Thoracic aorta (tissue), 2 donors: ENCODE measurements at regions not wholly inside any gene's neighbourhood (a gene's known extent, or its start where the extent isn't known, plus 50 kb on each side); places are given as distances from the start of the nearest gene placed in this dataset.
"Not testable (repeated sequence)": the region's sequence is repeated elsewhere in the genome, so short reads cannot be mapped to it uniquely, and the experiment has no call there.

Experiments
- ATAC-seq: fragments of 150-250 bp; one replicate; pipeline ENCODE4 v1.8.0; 2017; ENCODE audit warnings: low read depth; ENCODE audit not compliant: insufficient number of reproducible peaks, low FRiP score
- DNase-seq: peaks from one replicate; pipeline ENCODE4 v3.0.0-alpha.2; 2020; ENCODE audit warnings: low spot score
- H3K27ac ChIP-seq, 2 donors: fragments of 200-600 bp; sonication (generic); 1 replicate in 1 of 2; 2 replicates in 1 of 2; pipeline ENCODE4 v1.5.1; 2016; ENCODE audit warnings: mild to moderate bottlenecking in 2 of 2, moderate library complexity in 2 of 2
- H3K27me3 ChIP-seq: fragments of 200-600 bp; sonication (generic); replicated peaks from 2 replicates; pipeline ENCODE4 v1.6.0; 2016; ENCODE audit warnings: mild to moderate bottlenecking; ENCODE audit not compliant: insufficient read depth
- H3K36me3 ChIP-seq: fragments of 200-600 bp; sonication (generic); one replicate; pipeline ENCODE4 v1.5.1; 2016
- H3K4me1 ChIP-seq, 2 donors: fragments of 200-600 bp; sonication (generic); 1 replicate in 1 of 2; 2 replicates in 1 of 2; pipeline versions ENCODE4 v1.5.1 to v1.6.0; 2016; ENCODE audit warnings: low read depth in 2 of 2, mild to moderate bottlenecking in 1 of 2; ENCODE audit not compliant: control insufficient read depth in 1 of 2
- H3K4me3 ChIP-seq: fragments of 200-600 bp; sonication (generic); 2 replicates; pipeline ENCODE4 v1.5.1; 2016; ENCODE audit warnings: mild to moderate bottlenecking
- H3K9me3 ChIP-seq: fragments of 200-600 bp; sonication (generic); 2 replicates; pipeline ENCODE4 v1.5.1; 2016
- TF ChIP-seq, protein P1 (sequence below): fragments of 200-600 bp; sonication (generic); IDR thresholded peaks from one replicate; pipeline ENCODE4 v1.5.1; 2019; ENCODE audit warnings: antibody characterized with exemption

DNA sequence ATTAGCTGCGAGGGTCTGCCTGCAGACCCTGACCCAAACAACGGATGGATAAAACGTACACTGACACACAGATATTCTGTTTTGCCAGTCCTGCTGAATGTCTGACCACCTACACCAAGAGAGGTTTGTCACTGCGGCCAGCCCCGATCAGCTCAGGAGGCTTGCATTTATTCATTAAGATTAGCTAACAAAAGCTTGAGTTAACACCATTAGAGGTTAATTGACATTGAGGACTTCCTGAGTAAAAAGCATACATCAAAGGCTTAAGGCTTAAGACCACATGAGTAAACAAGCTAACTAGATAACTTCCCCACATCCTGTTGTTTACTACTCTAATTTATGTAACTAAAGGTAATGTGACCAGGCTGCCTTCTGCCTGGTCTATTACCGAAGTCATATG, 198.1 kb upstream of the TRPC7 start:
- Histone ChIP-seq H3K4me1 (no peaks in the 10 kb centered on the region), H3K27me3 (no peaks in the 10 kb centered on the region), H3K9me3 (no peaks in the 10 kb centered on the region), H3K27ac (no peak overlapping the region), H3K4me3 (no peak overlapping the region), H3K36me3 (no peaks in the 10 kb centered on the region)
- TF ChIP-seq, protein P1, sequence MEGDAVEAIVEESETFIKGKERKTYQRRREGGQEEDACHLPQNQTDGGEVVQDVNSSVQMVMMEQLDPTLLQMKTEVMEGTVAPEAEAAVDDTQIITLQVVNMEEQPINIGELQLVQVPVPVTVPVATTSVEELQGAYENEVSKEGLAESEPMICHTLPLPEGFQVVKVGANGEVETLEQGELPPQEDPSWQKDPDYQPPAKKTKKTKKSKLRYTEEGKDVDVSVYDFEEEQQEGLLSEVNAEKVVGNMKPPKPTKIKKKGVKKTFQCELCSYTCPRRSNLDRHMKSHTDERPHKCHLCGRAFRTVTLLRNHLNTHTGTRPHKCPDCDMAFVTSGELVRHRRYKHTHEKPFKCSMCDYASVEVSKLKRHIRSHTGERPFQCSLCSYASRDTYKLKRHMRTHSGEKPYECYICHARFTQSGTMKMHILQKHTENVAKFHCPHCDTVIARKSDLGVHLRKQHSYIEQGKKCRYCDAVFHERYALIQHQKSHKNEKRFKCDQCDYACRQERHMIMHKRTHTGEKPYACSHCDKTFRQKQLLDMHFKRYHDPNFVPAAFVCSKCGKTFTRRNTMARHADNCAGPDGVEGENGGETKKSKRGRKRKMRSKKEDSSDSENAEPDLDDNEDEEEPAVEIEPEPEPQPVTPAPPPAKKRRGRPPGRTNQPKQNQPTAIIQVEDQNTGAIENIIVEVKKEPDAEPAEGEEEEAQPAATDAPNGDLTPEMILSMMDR, result no peak
- no peak for ATAC-seq
- no peak for DNase-seq

DNA sequence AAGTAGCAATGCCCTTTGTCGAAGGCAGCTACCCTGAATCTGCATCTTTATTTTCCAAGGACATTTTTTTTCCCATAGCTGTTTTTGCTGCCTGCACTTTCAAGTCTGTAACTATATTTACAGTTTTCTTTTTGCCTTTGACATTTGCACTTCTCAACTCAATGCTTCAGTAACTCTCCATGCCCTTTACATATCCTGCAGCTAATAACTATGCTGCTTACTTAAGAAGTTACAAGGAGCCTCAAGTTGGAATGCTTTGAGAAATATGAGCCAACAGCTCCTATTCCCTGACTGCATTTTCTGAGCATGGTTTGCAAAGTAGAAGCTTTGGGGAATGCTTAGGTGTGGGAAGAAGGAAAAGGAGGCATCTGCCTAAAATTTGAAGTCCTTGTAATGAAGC, 194.8 kb upstream of the TRPC7 start:
- Histone ChIP-seq H3K36me3 (no peaks in the 10 kb centered on the region), H3K27ac (no peak overlapping the region), H3K4me1 (no peaks in the 10 kb centered on the region), H3K27me3 (no peaks in the 10 kb centered on the region), H3K4me3 (no peak overlapping the region), H3K9me3 (no peaks in the 10 kb centered on the region)
- no peak for DNase-seq
- TF ChIP-seq, protein P1, result no peak
- ATAC-seq, result no peak

DNA sequence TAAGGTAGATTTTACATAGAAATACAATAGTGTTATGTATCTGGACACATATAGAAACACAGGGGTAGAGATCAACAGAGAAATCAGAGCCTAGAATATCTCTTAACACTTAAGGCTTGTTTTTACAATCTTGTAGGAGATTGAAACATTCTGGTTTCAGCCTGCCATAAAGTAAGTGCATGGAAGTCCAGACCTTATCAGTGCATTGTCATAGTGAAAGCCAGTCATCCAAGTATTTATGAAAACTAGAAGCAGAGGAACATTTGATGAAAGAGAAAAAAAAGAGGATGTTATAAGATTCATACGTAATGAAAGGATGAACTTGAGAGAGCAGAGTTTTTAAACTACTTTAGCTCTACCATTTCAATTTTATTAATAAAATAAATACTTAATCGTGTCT, 194.3 kb upstream of the TRPC7 start:
- H3K27ac ChIP-seq, result no peak overlapping the region
- H3K36me3 ChIP-seq, result no peaks in the 10 kb centered on the region
- no peaks in the 10 kb centered on the region for H3K9me3 ChIP-seq
- no peaks in the 10 kb centered on the region for H3K27me3 ChIP-seq
- ATAC-seq, result no peak
- TF ChIP-seq, protein P1, result no peak
- no peak for DNase-seq
- no peak overlapping the region for H3K4me3 ChIP-seq
- no peaks in the 10 kb centered on the region for H3K4me1 ChIP-seq

DNA sequence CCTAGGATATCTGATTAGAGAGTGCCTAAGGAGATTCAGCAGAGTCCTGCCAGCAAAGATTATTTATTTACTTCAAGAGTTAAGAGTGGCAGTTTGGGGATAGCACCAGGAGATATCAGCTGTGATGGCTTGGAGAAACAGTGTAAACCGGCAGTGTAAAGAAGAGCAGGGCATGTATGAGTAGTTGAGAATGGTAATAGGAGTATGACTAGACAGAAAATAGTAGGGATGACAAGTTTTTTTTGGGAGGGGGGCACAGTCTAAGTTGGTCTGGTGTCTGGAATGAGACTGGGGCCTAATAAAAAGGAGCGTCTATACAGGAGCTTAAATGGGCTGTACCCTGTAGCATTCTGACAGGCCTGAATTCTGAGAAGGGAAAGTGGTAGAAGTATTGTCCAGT, 181.8 kb upstream of the TRPC7 start:
- not testable (repeated sequence) for ATAC-seq, H3K27ac ChIP-seq, H3K27me3 ChIP-seq, H3K4me3 ChIP-seq, H3K9me3 ChIP-seq, H3K36me3 ChIP-seq, H3K4me1 ChIP-seq, DNase-seq

DNA sequence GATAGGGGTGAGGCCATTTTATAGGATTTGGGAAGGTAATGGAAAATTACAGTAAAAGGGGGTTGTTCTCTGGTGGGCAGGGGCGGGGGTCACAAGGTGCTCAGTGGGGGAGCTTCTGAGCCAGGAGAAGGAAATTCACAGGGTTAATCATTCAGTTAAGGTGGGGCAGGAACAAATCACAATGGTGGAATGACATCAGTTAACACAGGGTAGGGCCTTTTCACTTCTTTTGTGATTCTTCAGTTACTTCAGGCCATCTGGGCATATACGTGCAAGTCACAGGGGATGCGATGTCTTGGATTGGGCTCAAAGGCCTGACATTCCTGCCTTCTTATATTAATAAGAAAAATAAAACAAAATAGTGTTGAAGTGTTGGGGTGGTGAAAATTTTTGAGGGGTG, 181.1 kb upstream of the TRPC7 start:
- not testable (repeated sequence) for H3K27ac ChIP-seq, H3K9me3 ChIP-seq, DNase-seq, H3K4me1 ChIP-seq, ATAC-seq, H3K36me3 ChIP-seq, H3K4me3 ChIP-seq, H3K27me3 ChIP-seq

DNA sequence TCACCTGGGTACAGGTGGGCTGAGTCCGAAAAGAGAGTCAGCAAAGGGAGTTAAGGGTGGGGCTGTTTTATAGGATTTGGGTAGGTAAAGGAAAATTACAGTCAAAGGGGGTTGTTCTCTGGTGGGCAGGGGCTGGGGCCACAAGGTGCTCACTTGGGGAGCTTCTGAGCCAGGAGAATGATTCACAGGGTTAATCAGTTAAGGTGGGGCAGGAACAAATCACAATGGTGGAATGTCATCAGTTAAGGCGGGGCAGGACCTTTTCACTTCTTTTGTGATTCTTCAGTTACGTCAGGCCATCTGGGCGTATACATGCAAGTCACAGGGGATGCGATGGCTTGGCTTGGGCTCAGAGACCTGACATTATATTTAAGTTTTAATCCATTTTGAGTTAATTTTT, 179.7 kb upstream of the TRPC7 start:
- not testable (repeated sequence) for H3K36me3 ChIP-seq, ATAC-seq, H3K9me3 ChIP-seq

DNA sequence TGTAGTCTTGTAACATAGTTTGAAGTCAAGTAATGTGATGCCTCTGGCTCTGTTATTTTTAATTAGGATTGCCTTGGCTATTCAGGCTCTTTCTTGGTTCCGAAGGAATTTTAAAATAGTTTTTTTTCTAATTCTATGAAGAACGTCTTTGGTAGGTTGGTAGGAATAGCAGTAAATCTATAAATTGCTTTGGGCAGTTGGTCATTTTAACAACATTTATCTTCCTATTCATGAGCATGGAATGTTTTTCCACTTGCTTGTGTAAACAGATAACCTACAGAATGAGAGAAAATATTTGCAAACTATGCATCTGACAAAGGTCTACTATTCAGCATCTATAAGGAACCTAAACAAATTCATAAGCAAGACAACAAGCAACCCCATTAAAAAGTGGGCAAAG, 173.2 kb upstream of the TRPC7 start:
- Histone ChIP-seq H3K9me3 (no peaks in the 10 kb centered on the region), H3K27ac (no peak overlapping the region), H3K4me3 (no peak overlapping the region), H3K4me1 (no peaks in the 10 kb centered on the region), H3K36me3 (no peaks in the 10 kb centered on the region), H3K27me3 (no peaks in the 10 kb centered on the region)
- no peak for DNase-seq
- no peak for ATAC-seq
- TF ChIP-seq, protein P1, result no peak

More for the DNA sequence above, 179.7 kb upstream of the TRPC7 start:
- not testable (repeated sequence) for H3K27me3 ChIP-seq, DNase-seq, H3K4me3 ChIP-seq, H3K4me1 ChIP-seq, H3K27ac ChIP-seq
